SU-DHL-6 (cell line): ENCODE measurements at regions not wholly inside any gene's neighbourhood (a gene's known extent, or its start where the extent isn't known, plus 50 kb on each side); places are given as distances from the start of the nearest gene placed in this dataset.

Source experiments
- EZH2phosphoT487 ChIP-seq: fragments of 200-600 bp; sonication (generic), shearing (Covaris generic); conservative IDR thresholded peaks from 2 replicates; pipeline ENCODE4 v1.6.1; 2018; ENCODE audit warnings: mild to moderate bottlenecking, antibody characterized with exemption, low read length, moderate library complexity, mixed read lengths
- TF ChIP-seq, protein P1 (sequence below): fragments of 200-600 bp; sonication (generic); IDR thresholded peaks from one replicate; pipeline ENCODE4 v1.5.1; 2017; ENCODE audit warnings: antibody characterized with exemption, mild to moderate bottlenecking, low read length, moderate library complexity; ENCODE audit not compliant: insufficient read depth, poor library complexity, severe bottlenecking

DNA sequence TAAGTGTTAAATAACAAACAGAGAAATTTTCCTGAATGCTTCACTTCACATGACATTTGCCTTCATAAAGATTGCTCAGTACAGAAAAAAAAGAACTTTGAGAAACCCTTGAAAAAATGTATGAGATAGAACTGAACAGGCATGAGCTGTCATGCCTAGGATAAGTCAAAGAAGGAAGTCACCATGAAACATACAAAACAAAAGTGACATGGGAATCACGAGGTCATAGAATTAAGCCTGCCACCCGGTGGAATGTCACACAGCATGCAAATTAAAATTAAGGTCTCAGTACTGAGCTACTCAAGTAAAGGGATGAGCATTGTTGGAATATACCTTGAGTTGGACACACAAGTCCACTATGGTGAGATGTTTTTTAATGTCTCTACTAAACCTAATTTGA is 652.5 kb upstream of the NECTIN3 start:
- TF ChIP-seq, protein P1, sequence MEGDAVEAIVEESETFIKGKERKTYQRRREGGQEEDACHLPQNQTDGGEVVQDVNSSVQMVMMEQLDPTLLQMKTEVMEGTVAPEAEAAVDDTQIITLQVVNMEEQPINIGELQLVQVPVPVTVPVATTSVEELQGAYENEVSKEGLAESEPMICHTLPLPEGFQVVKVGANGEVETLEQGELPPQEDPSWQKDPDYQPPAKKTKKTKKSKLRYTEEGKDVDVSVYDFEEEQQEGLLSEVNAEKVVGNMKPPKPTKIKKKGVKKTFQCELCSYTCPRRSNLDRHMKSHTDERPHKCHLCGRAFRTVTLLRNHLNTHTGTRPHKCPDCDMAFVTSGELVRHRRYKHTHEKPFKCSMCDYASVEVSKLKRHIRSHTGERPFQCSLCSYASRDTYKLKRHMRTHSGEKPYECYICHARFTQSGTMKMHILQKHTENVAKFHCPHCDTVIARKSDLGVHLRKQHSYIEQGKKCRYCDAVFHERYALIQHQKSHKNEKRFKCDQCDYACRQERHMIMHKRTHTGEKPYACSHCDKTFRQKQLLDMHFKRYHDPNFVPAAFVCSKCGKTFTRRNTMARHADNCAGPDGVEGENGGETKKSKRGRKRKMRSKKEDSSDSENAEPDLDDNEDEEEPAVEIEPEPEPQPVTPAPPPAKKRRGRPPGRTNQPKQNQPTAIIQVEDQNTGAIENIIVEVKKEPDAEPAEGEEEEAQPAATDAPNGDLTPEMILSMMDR: no peak
- no peak for TF ChIP-seq EZH2phosphoT487
